Natural killer cell (primary cell): ENCODE measurements at regions not wholly inside any gene's neighbourhood (a gene's known extent, or its start where the extent isn't known, plus 50 kb on each side); places are given as distances from the start of the nearest gene placed in this dataset.

ENCODE experiments used
- ATAC-seq, 3 donors: fragments of 150-1000 bp in 2 of 3; fragments of 200-7000 bp in 1 of 3; cut with Tn5 transposase; 1 replicate in 1 of 3; 2 replicates in 2 of 3; pipeline ENCODE4 v1.10.0; 2021; ENCODE audit warnings: mild to moderate bottlenecking in 2 of 3, moderate library complexity in 2 of 3
- DNase-seq, 2 donors: peaks; one replicate each; pipeline versions ENCODE4 v3.0.0 to v3.0.0-alpha.2; 2013 to 2021; ENCODE audit warnings: mixed read lengths in 1 of 2
- H3K27ac ChIP-seq: one replicate; pipeline ENCODE4 v1.5.1; 2013; ENCODE audit warnings: mild to moderate bottlenecking, low read length
- H3K27me3 ChIP-seq: one replicate; pipeline ENCODE4 v1.6.1; 2013; ENCODE audit warnings: low read length; ENCODE audit not compliant: control insufficient read depth, insufficient read depth
- H3K36me3 ChIP-seq: one replicate; pipeline ENCODE4 v1.6.1; 2013; ENCODE audit warnings: low read length; ENCODE audit not compliant: control insufficient read depth, insufficient read depth
- H3K4me1 ChIP-seq: one replicate; pipeline ENCODE4 v1.6.1; 2013; ENCODE audit warnings: low read length; ENCODE audit not compliant: control insufficient read depth, insufficient read depth
- H3K4me3 ChIP-seq: one replicate; pipeline ENCODE4 v1.5.1; 2013; ENCODE audit warnings: low read length
- H3K9me3 ChIP-seq: one replicate; pipeline ENCODE4 v1.6.1; 2013; ENCODE audit warnings: low read length; ENCODE audit not compliant: control insufficient read depth, insufficient read depth
- H3K27ac Mint-ChIP-seq, 2 donors: one replicate each; pipeline ENCODE4 v1.8.0; 2022; ENCODE audit warnings: mild to moderate bottlenecking in 2 of 2, mixed read lengths in 2 of 2, moderate library complexity in 1 of 2
- H3K27me3 Mint-ChIP-seq, 2 donors: one replicate each; pipeline ENCODE4 v1.8.0; 2022; ENCODE audit warnings: low read depth in 2 of 2, mixed read lengths in 2 of 2
- H3K36me3 Mint-ChIP-seq: one replicate; pipeline ENCODE4 v1.8.0; 2022; ENCODE audit warnings: mixed read lengths
- H3K4me1 Mint-ChIP-seq, 2 donors: one replicate each; pipeline ENCODE4 v1.8.0; 2022; ENCODE audit warnings: mixed read lengths in 2 of 2
- H3K4me3 Mint-ChIP-seq: one replicate; pipeline ENCODE4 v1.8.0; 2022; ENCODE audit warnings: mild to moderate bottlenecking, moderate library complexity, mixed read lengths
- H3K9me3 Mint-ChIP-seq, 2 donors: one replicate each; pipeline ENCODE4 v1.8.0; 2022; ENCODE audit warnings: mixed read lengths in 2 of 2
- WGBS: methylation state at CpG from one replicate; pipeline ENCODE4 v1.1.7; 2013; ENCODE audit warnings: missing lambda C conversion rate; ENCODE audit not compliant: insufficient coverage; 5-methylcytosine and 5-hydroxymethylcytosine counted together
- intact Hi-C: fragments of 100-400 bp; cut with micrococcal nuclease; formaldehyde crosslinking; loops from one replicate; pipeline ENCODE4 v1.14.2; 2022
- TF ChIP-seq, protein P1 (sequence below): fragments of 200-600 bp; IDR thresholded peaks from one replicate; pipeline ENCODE4 v1.8.0; 2022; ENCODE audit warnings: antibody characterized with exemption

GRCh38 chr6:37549558-37549957 is 49.9 kb upstream of the CCDC167 start:
- Histone ChIP-seq H3K36me3 (no peaks in the 10 kb centered on the region), H3K27me3 (no peaks in the 10 kb centered on the region), H3K4me3 (no peak overlapping the region), H3K9me3 (no peaks in the 10 kb centered on the region), H3K4me1 (peaks cover 48% of the 10 kb centered on the region), H3K27ac (no peak overlapping the region)
- Mint-ChIP-seq H3K27ac (peak overlapping the region in 1 of 2 donors; percentile 89), H3K4me3 (no peak overlapping the region), H3K9me3 (no peaks in the 10 kb centered on the region), H3K4me1 (peaks cover 32 to 37% of the 10 kb centered on the region in 2 donors), H3K36me3 (no peaks in the 10 kb centered on the region), H3K27me3 (no peaks in the 10 kb centered on the region)
- ATAC-seq, result no peak
- TF ChIP-seq, protein P1, sequence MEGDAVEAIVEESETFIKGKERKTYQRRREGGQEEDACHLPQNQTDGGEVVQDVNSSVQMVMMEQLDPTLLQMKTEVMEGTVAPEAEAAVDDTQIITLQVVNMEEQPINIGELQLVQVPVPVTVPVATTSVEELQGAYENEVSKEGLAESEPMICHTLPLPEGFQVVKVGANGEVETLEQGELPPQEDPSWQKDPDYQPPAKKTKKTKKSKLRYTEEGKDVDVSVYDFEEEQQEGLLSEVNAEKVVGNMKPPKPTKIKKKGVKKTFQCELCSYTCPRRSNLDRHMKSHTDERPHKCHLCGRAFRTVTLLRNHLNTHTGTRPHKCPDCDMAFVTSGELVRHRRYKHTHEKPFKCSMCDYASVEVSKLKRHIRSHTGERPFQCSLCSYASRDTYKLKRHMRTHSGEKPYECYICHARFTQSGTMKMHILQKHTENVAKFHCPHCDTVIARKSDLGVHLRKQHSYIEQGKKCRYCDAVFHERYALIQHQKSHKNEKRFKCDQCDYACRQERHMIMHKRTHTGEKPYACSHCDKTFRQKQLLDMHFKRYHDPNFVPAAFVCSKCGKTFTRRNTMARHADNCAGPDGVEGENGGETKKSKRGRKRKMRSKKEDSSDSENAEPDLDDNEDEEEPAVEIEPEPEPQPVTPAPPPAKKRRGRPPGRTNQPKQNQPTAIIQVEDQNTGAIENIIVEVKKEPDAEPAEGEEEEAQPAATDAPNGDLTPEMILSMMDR, result no peak
- 92% methylated on average over 10 of the region's 11 CpGs for WGBS
- DNase-seq, result no peak
- intact Hi-C loops, result no loop called here
